ENCODE measurements at regions not wholly inside any gene's neighbourhood (a gene's known extent, or its start where the extent isn't known, plus 50 kb on each side); places are given as distances from the start of the nearest gene placed in this dataset.

GRCh38 chr6:98641949-98642719 lies 192.2 kb upstream of the POU3F2 start:
- peaks cover 41% of the 10 kb centered on the region for H3K4me1 Mint-ChIP-seq (ENCODE audit: low read depth, unreplicated experiment)
- DNase-seq: no peak

GRCh38 chr6:98644063-98644462 lies 190.3 kb upstream of the POU3F2 start:
- TF ChIP-seq CTCF (IDR thresholded peaks at IDR 0.05; ENCODE audit: partially characterized antibody, unreplicated experiment): no peak
- Mint-ChIP-seq H3K9me3 (ENCODE audit: unreplicated experiment) (no peaks in the 10 kb centered on the region), H3K27me3 (ENCODE audit: unreplicated experiment) (peaks cover 1% of the 10 kb centered on the region), H3K36me3 (ENCODE audit: unreplicated experiment) (no peaks in the 10 kb centered on the region), H3K27ac (ENCODE audit: unreplicated experiment) (peak overlapping the region; percentile 75), H3K4me3 (ENCODE audit: unreplicated experiment) (peak overlapping the region; percentile 23), H3K4me1 (ENCODE audit: low read depth, unreplicated experiment) (peaks cover 53% of the 10 kb centered on the region)
- no peak for DNase-seq

More at GRCh38 chr6:98641949-98642719, 192.2 kb upstream of the POU3F2 start:
- TF ChIP-seq CTCF (IDR thresholded peaks at IDR 0.05; ENCODE audit: partially characterized antibody, unreplicated experiment): no peak
- Mint-ChIP-seq H3K27me3 (ENCODE audit: unreplicated experiment) (peaks cover 1% of the 10 kb centered on the region), H3K27ac (ENCODE audit: unreplicated experiment) (peak overlapping the region; percentile 91), H3K4me3 (ENCODE audit: unreplicated experiment) (peak overlapping the region; percentile 61), H3K9me3 (ENCODE audit: unreplicated experiment) (no peaks in the 10 kb centered on the region), H3K36me3 (ENCODE audit: unreplicated experiment) (no peaks in the 10 kb centered on the region)

- Mint-ChIP-seq H3K4me1 (ENCODE audit: low read depth, unreplicated experiment) (peaks cover 32% of the 10 kb centered on the region), H3K27ac (ENCODE audit: unreplicated experiment) (peak overlapping the region; percentile 39)
Measured at GRCh38 chr6:98648211-98648914, 186.0 kb upstream of the POU3F2 start.

GRCh38 chr6:98650941-98651340 lies 183.4 kb upstream of the POU3F2 start:
- Mint-ChIP-seq H3K4me1 (ENCODE audit: low read depth, unreplicated experiment) (peaks cover 19% of the 10 kb centered on the region), H3K4me3 (ENCODE audit: unreplicated experiment) (no peak overlapping the region), H3K36me3 (ENCODE audit: unreplicated experiment) (no peaks in the 10 kb centered on the region), H3K27me3 (ENCODE audit: unreplicated experiment) (no peaks in the 10 kb centered on the region), H3K27ac (ENCODE audit: unreplicated experiment) (peak overlapping the region; percentile 9), H3K9me3 (ENCODE audit: unreplicated experiment) (no peaks in the 10 kb centered on the region)
- no peak for TF ChIP-seq CTCF (IDR thresholded peaks at IDR 0.05; ENCODE audit: partially characterized antibody, unreplicated experiment)
- no peak for DNase-seq

More at GRCh38 chr6:98648211-98648914, 186.0 kb upstream of the POU3F2 start:
- peak; percentile 34 for DNase-seq
- H3K4me3 Mint-ChIP-seq (ENCODE audit: unreplicated experiment): no peak overlapping the region
- no peaks in the 10 kb centered on the region for H3K9me3 Mint-ChIP-seq (ENCODE audit: unreplicated experiment)
- H3K27me3 Mint-ChIP-seq (ENCODE audit: unreplicated experiment): no peaks in the 10 kb centered on the region
- H3K36me3 Mint-ChIP-seq (ENCODE audit: unreplicated experiment): no peaks in the 10 kb centered on the region
- no peak for TF ChIP-seq CTCF (IDR thresholded peaks at IDR 0.05; ENCODE audit: partially characterized antibody, unreplicated experiment)

- Mint-ChIP-seq H3K27me3 (ENCODE audit: unreplicated experiment) (no peaks in the 10 kb centered on the region), H3K4me3 (ENCODE audit: unreplicated experiment) (no peak overlapping the region), H3K36me3 (ENCODE audit: unreplicated experiment) (no peaks in the 10 kb centered on the region)
Measured at GRCh38 chr6:98653179-98653578, 181.2 kb upstream of the POU3F2 start.

More at GRCh38 chr6:98653179-98653578, 181.2 kb upstream of the POU3F2 start:
- no peak overlapping the region for H3K27ac Mint-ChIP-seq (ENCODE audit: unreplicated experiment)
- TF ChIP-seq CTCF (IDR thresholded peaks at IDR 0.05; ENCODE audit: partially characterized antibody, unreplicated experiment): no peak
- no peak for DNase-seq
- peaks cover 13% of the 10 kb centered on the region for H3K4me1 Mint-ChIP-seq (ENCODE audit: low read depth, unreplicated experiment)
- H3K9me3 Mint-ChIP-seq (ENCODE audit: unreplicated experiment): no peaks in the 10 kb centered on the region

All from glutamatergic neuron (in vitro differentiated cells).